ENCODE measurements at regions not wholly inside any gene's neighbourhood (a gene's known extent, or its start where the extent isn't known, plus 50 kb on each side); places are given as distances from the start of the nearest gene placed in this dataset.

GRCh38 chrX:97846228-97846627 lies 962.5 kb downstream of the RPA4 start:
- no peaks in the 10 kb centered on the region for H4K20me1 ChIP-seq (replicated peaks; ENCODE audit: control insufficient read depth, extremely low read depth, insufficient read depth, low read length)
- no peaks in the 10 kb centered on the region for H3K9me3 ChIP-seq (replicated peaks; ENCODE audit: control insufficient read depth, insufficient read depth, low read length)
- H2AFZ ChIP-seq (ENCODE audit: low read depth, low read length), result no peak overlapping the region
- TF ChIP-seq MAX (IDR thresholded peaks at IDR 0.05; ENCODE audit: insufficient read depth, insufficient read length), result no peak
- no peaks in the 10 kb centered on the region for H3K4me1 ChIP-seq (ENCODE audit: control insufficient read depth, extremely low read depth, insufficient read depth, low read length)
- no peaks in the 10 kb centered on the region for H3K9me1 ChIP-seq (replicated peaks; ENCODE audit: control insufficient read depth, extremely low read depth, insufficient read depth, low read length)
- intact Hi-C loops (cut with micrococcal nuclease), result no loop called here
- ChIA-PET CTCF (no interaction called here), POLR2A (no interaction called here)
- no peak overlapping the region for H3K4me3 ChIP-seq (replicated peaks in 1 of 3; ENCODE audit: insufficient read depth in 1 of 3, low read depth in 1 of 3, low read length in 3 of 3)
- FAIRE-seq, result no peak
- no peak overlapping the region for H3K4me2 ChIP-seq (ENCODE audit: insufficient read depth, low read length)
- no peak for DNase-seq (ENCODE audit: low read depth, low spot score)
- H3K36me3 ChIP-seq (ENCODE audit: control insufficient read depth in 2 of 2, extremely low read depth in 1 of 2, insufficient read depth in 2 of 2, low read length in 2 of 2), result no peaks in the 10 kb centered on the region
- H3K27ac ChIP-seq (ENCODE audit: insufficient read depth, low read depth, low read length), result no peak overlapping the region
- no peak overlapping the region for H3K9ac ChIP-seq (replicated peaks; ENCODE audit: extremely low read depth, insufficient read depth, low read length)
- BruUV-seq (replicated peaks), result no TSS peak
- no peaks in the 10 kb centered on the region for H3K79me2 ChIP-seq (ENCODE audit: control insufficient read depth, insufficient read depth, low read length)
- dilution Hi-C loops (cut with MboI; ENCODE audit: extremely low pct_ligation_motif_present, low sequenced_read_pairs), result no loop called here
- H3K27me3 ChIP-seq (ENCODE audit: control insufficient read depth in 2 of 2, insufficient read depth in 2 of 2, low read length in 2 of 2), result no peaks in the 10 kb centered on the region

- dilution Hi-C loops (cut with MboI; ENCODE audit: extremely low pct_ligation_motif_present, low sequenced_read_pairs), result no loop called here
- no TSS peak for BruUV-seq (replicated peaks)
These were observed 963.1 kb downstream of the RPA4 start for GRCh38 chrX:97846718-97847237.

More at GRCh38 chrX:97846718-97847237, 963.1 kb downstream of the RPA4 start:
- H4K20me1 ChIP-seq (replicated peaks; ENCODE audit: control insufficient read depth, extremely low read depth, insufficient read depth, low read length), result no peaks in the 10 kb centered on the region
- H3K9ac ChIP-seq (replicated peaks; ENCODE audit: extremely low read depth, insufficient read depth, low read length), result no peak overlapping the region
- no peaks in the 10 kb centered on the region for H3K9me1 ChIP-seq (replicated peaks; ENCODE audit: control insufficient read depth, extremely low read depth, insufficient read depth, low read length)
- no peaks in the 10 kb centered on the region for H3K79me2 ChIP-seq (ENCODE audit: control insufficient read depth, insufficient read depth, low read length)
- no peak overlapping the region for H2AFZ ChIP-seq (ENCODE audit: low read depth, low read length)
- H3K9me3 ChIP-seq (replicated peaks; ENCODE audit: control insufficient read depth, insufficient read depth, low read length), result no peaks in the 10 kb centered on the region
- ChIA-PET POLR2A (no interaction called here), CTCF (no interaction called here)
- H3K4me2 ChIP-seq (ENCODE audit: insufficient read depth, low read length), result no peak overlapping the region
- H3K4me3 ChIP-seq (replicated peaks in 1 of 3; ENCODE audit: insufficient read depth in 1 of 3, low read depth in 1 of 3, low read length in 3 of 3), result no peak overlapping the region
- H3K27me3 ChIP-seq (ENCODE audit: control insufficient read depth in 2 of 2, insufficient read depth in 2 of 2, low read length in 2 of 2), result no peaks in the 10 kb centered on the region
- FAIRE-seq (no peak), DNase-seq (ENCODE audit: low read depth, low spot score) (no peak)
- intact Hi-C loops (cut with micrococcal nuclease), result no loop called here
- H3K27ac ChIP-seq (ENCODE audit: insufficient read depth, low read depth, low read length), result no peak overlapping the region
- TF ChIP-seq FOS (IDR thresholded peaks at IDR 0.05; ENCODE audit: borderline replicate concordance, insufficient read depth, low read length), result no peak
- TF ChIP-seq POLR2AphosphoS5 (IDR thresholded peaks at IDR 0.05; ENCODE audit: insufficient read depth, low read depth, low read length), result no peak
- no peak for TF ChIP-seq MYC (IDR thresholded peaks at IDR 0.05; ENCODE audit: low read depth, low read length)
- no peak for TF ChIP-seq POLR2A (IDR thresholded peaks at IDR 0.05; ENCODE audit: low read depth, low read length)
- no peak for TF ChIP-seq MAX (IDR thresholded peaks at IDR 0.05; ENCODE audit: insufficient read depth, insufficient read length)
- TF ChIP-seq, protein P1, sequence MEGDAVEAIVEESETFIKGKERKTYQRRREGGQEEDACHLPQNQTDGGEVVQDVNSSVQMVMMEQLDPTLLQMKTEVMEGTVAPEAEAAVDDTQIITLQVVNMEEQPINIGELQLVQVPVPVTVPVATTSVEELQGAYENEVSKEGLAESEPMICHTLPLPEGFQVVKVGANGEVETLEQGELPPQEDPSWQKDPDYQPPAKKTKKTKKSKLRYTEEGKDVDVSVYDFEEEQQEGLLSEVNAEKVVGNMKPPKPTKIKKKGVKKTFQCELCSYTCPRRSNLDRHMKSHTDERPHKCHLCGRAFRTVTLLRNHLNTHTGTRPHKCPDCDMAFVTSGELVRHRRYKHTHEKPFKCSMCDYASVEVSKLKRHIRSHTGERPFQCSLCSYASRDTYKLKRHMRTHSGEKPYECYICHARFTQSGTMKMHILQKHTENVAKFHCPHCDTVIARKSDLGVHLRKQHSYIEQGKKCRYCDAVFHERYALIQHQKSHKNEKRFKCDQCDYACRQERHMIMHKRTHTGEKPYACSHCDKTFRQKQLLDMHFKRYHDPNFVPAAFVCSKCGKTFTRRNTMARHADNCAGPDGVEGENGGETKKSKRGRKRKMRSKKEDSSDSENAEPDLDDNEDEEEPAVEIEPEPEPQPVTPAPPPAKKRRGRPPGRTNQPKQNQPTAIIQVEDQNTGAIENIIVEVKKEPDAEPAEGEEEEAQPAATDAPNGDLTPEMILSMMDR (IDR thresholded peaks at IDR 0.05; ENCODE audit: extremely low read depth in 1 of 2, insufficient read depth in 1 of 2, low read depth in 1 of 2, low read length in 2 of 2), result no peak
- TF ChIP-seq GATA2 (IDR thresholded peaks at IDR 0.05; ENCODE audit: insufficient read depth, insufficient read length, low read depth, low read length), result no peak
- TF ChIP-seq JUN (IDR thresholded peaks at IDR 0.05; ENCODE audit: borderline replicate concordance, insufficient read depth, insufficient read length, low read depth), result no peak
- no peak for TF ChIP-seq EZH2 (IDR thresholded peaks at IDR 0.05; ENCODE audit: borderline replicate concordance, low read depth, low read length, severe bottlenecking)
- no peaks in the 10 kb centered on the region for H3K36me3 ChIP-seq (ENCODE audit: control insufficient read depth in 2 of 2, extremely low read depth in 1 of 2, insufficient read depth in 2 of 2, low read length in 2 of 2)
- H3K4me1 ChIP-seq (ENCODE audit: control insufficient read depth, extremely low read depth, insufficient read depth, low read length), result no peaks in the 10 kb centered on the region
